H1 (cell line): ENCODE measurements at regions not wholly inside any gene's neighbourhood (a gene's known extent, or its start where the extent isn't known, plus 50 kb on each side); places are given as distances from the start of the nearest gene placed in this dataset.

Source experiments
- CHD1 ChIP-seq: IDR thresholded peaks from 2 replicates; pipeline ENCODE4 v1.6.1; 2012; ENCODE audit warnings: low read depth, low read length, improper control_type of control experiment
- CHD7 ChIP-seq: fragments of 300-600 bp; sonication (generic); IDR thresholded peaks from 2 replicates; pipeline ENCODE4 v1.7.1; 2012; ENCODE audit warnings: low read length, moderate library complexity, mild to moderate bottlenecking, inconsistent platforms; ENCODE audit not compliant: insufficient replicate concordance
- CREB1 ChIP-seq: IDR thresholded peaks from 2 replicates; pipeline ENCODE4 v1.6.1; 2012; ENCODE audit warnings: inconsistent platforms
- EP300 ChIP-seq, 2 experiments: IDR thresholded peaks; 1 replicate in 1 of 2; 2 replicates in 1 of 2; pipeline ENCODE4 v1.6.1; 2011 to 2012; ENCODE audit warnings: low read depth in 2 of 2, low read length in 2 of 2, mild to moderate bottlenecking in 2 of 2, borderline replicate concordance in 1 of 2, inconsistent platforms in 1 of 2, moderate library complexity in 1 of 2
- POLR2A ChIP-seq, 2 experiments: IDR thresholded peaks; 1 replicate in 1 of 2; 2 replicates in 1 of 2; pipeline ENCODE4 v1.6.1; 2011; ENCODE audit warnings: low read depth in 2 of 2, low read length in 2 of 2, mild to moderate bottlenecking in 2 of 2; ENCODE audit errors: control extremely low read depth in 1 of 2

GRCh38 chr1:228860911-228861831, 125.9 kb downstream of the RHOU start:
- no peak for TF ChIP-seq EP300 (IDR thresholded peaks at IDR 0.05; ENCODE audit: borderline replicate concordance in 1 of 2, low read depth in 2 of 2, low read length in 2 of 2)
- TF ChIP-seq CHD7, result no peak
- TF ChIP-seq CHD1, result no peak
- TF ChIP-seq CREB1, result no peak
- no peak for TF ChIP-seq POLR2A (IDR thresholded peaks at IDR 0.05; ENCODE audit: control extremely low read depth in 1 of 2, low read depth in 2 of 2, low read length in 2 of 2)
